IMR-90 (cell line): ENCODE measurements at regions not wholly inside any gene's neighbourhood (a gene's known extent, or its start where the extent isn't known, plus 50 kb on each side); places are given as distances from the start of the nearest gene placed in this dataset.

Experiments used
- BHLHE40 ChIP-seq: fragments of 150-350 bp; IDR thresholded peaks from 2 replicates; pipeline ENCODE4 v1.6.1; 2016; ENCODE audit warnings: mild to moderate bottlenecking, low read depth, low read length
- CTCF ChIP-seq: conservative IDR thresholded peaks from 2 replicates; pipeline ENCODE4 v1.5.1; 2012; ENCODE audit warnings: mild to moderate bottlenecking, low read depth, low read length, improper control_type of control experiment
- MAFK ChIP-seq: IDR thresholded peaks from 2 replicates; pipeline ENCODE4 v1.6.1; 2012; ENCODE audit warnings: low read depth, low read length, improper control_type of control experiment
- MXI1 ChIP-seq: IDR thresholded peaks from 2 replicates; pipeline ENCODE4 v1.6.1; 2012; ENCODE audit warnings: low read depth, mild to moderate bottlenecking, low read length, moderate library complexity, borderline replicate concordance
- NFE2L2 ChIP-seq: fragments of 150-350 bp; IDR thresholded peaks from 2 replicates; pipeline ENCODE4 v1.6.1; 2016; ENCODE audit warnings: low read depth, mild to moderate bottlenecking, low read length
- POLR2A ChIP-seq: IDR thresholded peaks from 2 replicates; pipeline ENCODE4 v1.6.1; 2012; ENCODE audit warnings: mild to moderate bottlenecking, low read depth, low read length
- RAD21 ChIP-seq: IDR thresholded peaks from 2 replicates; pipeline ENCODE4 v1.6.1; 2012; ENCODE audit warnings: low read length, improper control_type of control experiment
- RFX5 ChIP-seq: IDR thresholded peaks from 2 replicates; pipeline ENCODE4 v1.8.0; 2012; ENCODE audit warnings: low read depth, mild to moderate bottlenecking, low read length, moderate library complexity
- SMC3 ChIP-seq: fragments of 150-350 bp; IDR thresholded peaks from 2 replicates; pipeline ENCODE4 v1.6.1; 2016; ENCODE audit warnings: low read depth, mild to moderate bottlenecking, antibody characterized with exemption, low read length, moderate library complexity
- USF2 ChIP-seq: fragments of 150-350 bp; IDR thresholded peaks from 2 replicates; pipeline ENCODE4 v1.6.1; 2017; ENCODE audit warnings: mild to moderate bottlenecking, antibody characterized with exemption, low read length, low read depth
- TF ChIP-seq, protein P1 (sequence below): fragments of 150-350 bp; IDR thresholded peaks from 2 replicates; pipeline ENCODE4 v1.6.1; 2016; ENCODE audit warnings: low read depth, mild to moderate bottlenecking, low read length, moderate library complexity, borderline replicate concordance

- TF ChIP-seq POLR2A (no peak), CTCF (no peak), MAFK (no peak), BHLHE40 (no peak), MXI1 (no peak), RAD21 (no peak), SMC3 (no peak), NFE2L2 (no peak), RFX5 (no peak), USF2 (no peak)
- TF ChIP-seq, protein P1, sequence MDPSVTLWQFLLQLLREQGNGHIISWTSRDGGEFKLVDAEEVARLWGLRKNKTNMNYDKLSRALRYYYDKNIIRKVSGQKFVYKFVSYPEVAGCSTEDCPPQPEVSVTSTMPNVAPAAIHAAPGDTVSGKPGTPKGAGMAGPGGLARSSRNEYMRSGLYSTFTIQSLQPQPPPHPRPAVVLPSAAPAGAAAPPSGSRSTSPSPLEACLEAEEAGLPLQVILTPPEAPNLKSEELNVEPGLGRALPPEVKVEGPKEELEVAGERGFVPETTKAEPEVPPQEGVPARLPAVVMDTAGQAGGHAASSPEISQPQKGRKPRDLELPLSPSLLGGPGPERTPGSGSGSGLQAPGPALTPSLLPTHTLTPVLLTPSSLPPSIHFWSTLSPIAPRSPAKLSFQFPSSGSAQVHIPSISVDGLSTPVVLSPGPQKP = no peak
These were observed 98.5 kb upstream of the SMARCA2 start for GRCh38 chr9:1916655-1917054.
